Panc1 (cell line): ENCODE measurements at regions not wholly inside any gene's neighbourhood (a gene's known extent, or its start where the extent isn't known, plus 50 kb on each side); places are given as distances from the start of the nearest gene placed in this dataset.

Source experiments
- ATAC-seq: fragments of 200-7000 bp; cut with Tn5 transposase; 2 replicates; pipeline ENCODE4 v1.9.1; 2020; ENCODE audit warnings: mild to moderate bottlenecking, moderate library complexity
- BruUV-seq: library from RNA; stranded (reverse); fragments of 400-500 nt; replicated peaks from 2 replicates; lab custom pipeline; 2021; lab: Mats Ljungman, UMichigan
- CTCF ChIA-PET: fragments of 300-600 bp; sonication (Branson Sonifier 250); formaldehyde crosslinking; loops from one replicate; lab custom pipeline; 2022; ENCODE audit warnings: antibody characterized with exemption; lab: Charles Lee
- POLR2A ChIA-PET: fragments of 300-600 bp; sonication (Branson Sonifier 250); formaldehyde crosslinking; loops from one replicate; lab custom pipeline; 2022; ENCODE audit warnings: antibody characterized with exemption; lab: Charles Lee
- DNase-seq: peaks from one replicate; pipeline ENCODE4 v3.0.0-alpha.2; 2010; ENCODE audit warnings: low read depth, low spot score
- H3K27ac ChIP-seq: 2 replicates; pipeline ENCODE4 v1.5.1; 2011; ENCODE audit warnings: mild to moderate bottlenecking, low read length, inconsistent platforms
- H3K27me3 ChIP-seq: fragments of 200-500 bp; sonication (Bioruptor generic); 2 replicates; pipeline ENCODE4 v1.6.0; 2014; ENCODE audit warnings: low read length, inconsistent platforms; ENCODE audit not compliant: control insufficient read depth, insufficient read depth
- H3K36me3 ChIP-seq: fragments of 200-500 bp; sonication (Bioruptor generic); 2 replicates; pipeline ENCODE4 v1.5.1; 2014; ENCODE audit warnings: inconsistent platforms, mild to moderate bottlenecking, low read length, moderate library complexity; ENCODE audit not compliant: control insufficient read depth, insufficient read depth
- H3K4me1 ChIP-seq: 2 replicates; pipeline ENCODE4 v1.5.1; 2011; ENCODE audit warnings: inconsistent platforms, mild to moderate bottlenecking, low read length, moderate library complexity; ENCODE audit not compliant: control insufficient read depth, insufficient read depth
- H3K4me3 ChIP-seq, 2 experiments: 2 replicates each; pipeline ENCODE4 v1.5.1; 2011 to 2012; ENCODE audit warnings: low read depth in 2 of 2, low read length in 2 of 2, mild to moderate bottlenecking in 2 of 2, inconsistent platforms in 1 of 2, moderate library complexity in 1 of 2
- H3K9me3 ChIP-seq: fragments of 200-500 bp; sonication (Bioruptor generic); 2 replicates; pipeline ENCODE4 v1.5.1; 2014; ENCODE audit warnings: low read depth, mild to moderate bottlenecking, inconsistent platforms, low read length, moderate library complexity; ENCODE audit not compliant: control insufficient read depth, insufficient read depth
- CTCF ChIP-seq: fragments of 450-650 bp; IDR thresholded peaks from 2 replicates; pipeline ENCODE4 v1.5.1; 2017; ENCODE audit warnings: mild to moderate bottlenecking
- POLR2AphosphoS5 ChIP-seq: IDR thresholded peaks from 2 replicates; pipeline ENCODE4 v1.6.1; 2012; ENCODE audit warnings: mild to moderate bottlenecking, low read depth, low read length, moderate library complexity
- REST ChIP-seq, 2 experiments: IDR thresholded peaks; 2 replicates each; pipeline ENCODE4 v1.6.1; 2011 to 2012; ENCODE audit warnings: low read depth in 2 of 2, control low read depth in 1 of 2, low read length in 1 of 2, mild to moderate bottlenecking in 1 of 2, moderate library complexity in 1 of 2; ENCODE audit not compliant: insufficient read depth in 1 of 2
- SIN3A ChIP-seq: IDR thresholded peaks from 2 replicates; pipeline ENCODE4 v1.6.1; 2012; ENCODE audit warnings: low read depth, mild to moderate bottlenecking, low read length, moderate library complexity, borderline replicate concordance; ENCODE audit not compliant: insufficient read depth
- TCF7L2 ChIP-seq: IDR thresholded peaks from 2 replicates; pipeline ENCODE4 v1.6.1; 2011; ENCODE audit warnings: mild to moderate bottlenecking, low read depth, low read length, inconsistent platforms
- in situ Hi-C: cut with HindIII; loops from 2 replicates; pipeline ENCODE4 v1.10.0; 2016; ENCODE audit warnings: low sequenced_read_pairs, low pct_unique_long_range_greater_than_20kb
- intact Hi-C: fragments of 100-400 bp; cut with micrococcal nuclease; formaldehyde crosslinking; loops from one replicate; pipeline ENCODE4 v1.10.0; 2022; ENCODE audit not compliant: unreplicated experiment

GRCh38 chr12:127300075-127300474 lies 966.9 kb upstream of the TMEM132C start:
- intact Hi-C loops (no loop called here), in situ Hi-C loops (no loop called here)
- Histone ChIP-seq H3K27me3 (no peaks in the 10 kb centered on the region), H3K9me3 (no peaks in the 10 kb centered on the region), H3K36me3 (no peaks in the 10 kb centered on the region), H3K4me3 (no peak overlapping the region), H3K27ac (no peak overlapping the region), H3K4me1 (no peaks in the 10 kb centered on the region)
- CTCF ChIA-PET, result no interaction called here
- ATAC-seq (no peak), DNase-seq (no peak)
- POLR2A ChIA-PET, result no interaction called here
- no peak for TF ChIP-seq REST (IDR thresholded peaks at IDR 0.05; ENCODE audit: insufficient read depth in 1 of 2, low read depth in 2 of 2, low read length in 1 of 2)
- no peak for TF ChIP-seq TCF7L2
- no peak for TF ChIP-seq CTCF
- TF ChIP-seq SIN3A, result no peak
- TF ChIP-seq POLR2AphosphoS5, result no peak
- no TSS peak for BruUV-seq

GRCh38 chr12:127300753-127301152 lies 966.2 kb upstream of the TMEM132C start:
- POLR2A ChIA-PET, result no interaction called here
- intact Hi-C loops, result no loop called here
- TF ChIP-seq CTCF, result no peak
- TF ChIP-seq REST (IDR thresholded peaks at IDR 0.05; ENCODE audit: insufficient read depth in 1 of 2, low read depth in 2 of 2, low read length in 1 of 2), result no peak
- TF ChIP-seq TCF7L2, result no peak
- TF ChIP-seq POLR2AphosphoS5, result no peak
- no peak for TF ChIP-seq SIN3A
- H3K9me3 ChIP-seq, result no peaks in the 10 kb centered on the region
- no peaks in the 10 kb centered on the region for H3K27me3 ChIP-seq
- ATAC-seq (no peak), DNase-seq (no peak)
- no peaks in the 10 kb centered on the region for H3K36me3 ChIP-seq
- CTCF ChIA-PET, result no interaction called here
- BruUV-seq, result no TSS peak
- H3K4me3 ChIP-seq, result no peak overlapping the region
- in situ Hi-C loops, result no loop called here
- no peaks in the 10 kb centered on the region for H3K4me1 ChIP-seq
- no peak overlapping the region for H3K27ac ChIP-seq
